ENCODE measurements at regions not wholly inside any gene's neighbourhood (a gene's known extent, or its start where the extent isn't known, plus 50 kb on each side); places are given as distances from the start of the nearest gene placed in this dataset.

DNA sequence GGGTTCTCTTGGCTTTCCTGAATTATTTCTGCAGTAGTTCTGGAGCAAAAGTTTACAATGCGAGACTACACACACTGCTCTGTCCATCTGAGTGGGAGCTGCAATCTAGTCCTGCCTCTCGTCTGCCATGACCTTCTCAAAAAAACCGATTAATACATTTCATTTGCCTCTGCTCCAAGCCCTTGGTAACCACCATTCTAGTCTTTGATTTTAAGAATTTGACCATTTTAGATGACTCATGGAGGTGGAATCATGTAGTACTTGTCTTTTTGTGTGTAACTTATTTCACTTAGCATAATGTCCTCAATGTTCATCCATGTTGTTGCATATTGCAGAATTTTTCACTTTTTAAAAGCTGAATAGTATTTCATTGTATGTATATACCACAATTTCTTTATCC, 356.9 kb downstream of the SV2B start (continued):
- TF ChIP-seq ZNF114 (CRISPR knock-in tag; IDR thresholded peaks at IDR 0.05), result no peak

DNA sequence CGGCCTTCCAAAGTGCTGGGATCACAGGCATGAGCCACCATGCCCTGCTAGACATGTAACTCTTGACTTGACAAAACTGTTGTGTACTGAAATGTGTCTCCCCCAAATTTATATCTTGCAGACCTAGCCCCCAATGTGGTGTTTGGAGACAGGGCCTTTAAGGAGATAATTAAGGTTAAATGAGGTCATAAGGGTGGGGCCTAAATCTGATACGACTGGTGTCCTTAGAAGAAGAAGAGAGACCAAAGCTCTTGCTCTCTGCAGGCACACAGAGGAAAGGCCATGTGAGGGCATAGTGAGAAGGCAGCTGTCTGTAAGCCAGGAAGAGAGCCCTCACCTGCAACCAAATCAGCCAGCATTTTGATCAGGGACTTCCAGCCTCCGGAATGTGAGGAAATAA, 361.3 kb downstream of the SV2B start:
- Histone ChIP-seq H3K36me3 (ENCODE audit: insufficient read depth) (no peaks in the 10 kb centered on the region), H3K9me2 (ENCODE audit: insufficient read depth) (peaks cover 6% of the 10 kb centered on the region; the same call in 1 of the 2 replicates), H3K4me3 (no peak overlapping the region), H3K27me3 (ENCODE audit: insufficient read depth) (no peaks in the 10 kb centered on the region), H4K20me1 (replicated peaks; ENCODE audit: insufficient read depth) (no peaks in the 10 kb centered on the region), H3F3A (replicated peaks; ENCODE audit: low read depth) (no peaks in the 10 kb centered on the region), H3K27ac (ENCODE audit: low read depth) (no peak overlapping the region), H2AFZ (peak overlapping the region; percentile 63; the same call in 1 of the 2 replicates), H3K79me2 (replicated peaks; ENCODE audit: insufficient read depth) (no peaks in the 10 kb centered on the region), H3K4me2 (no peak overlapping the region), H3K4me1 (ENCODE audit: insufficient read depth) (no peaks in the 10 kb centered on the region)
- Mint-ChIP-seq H3K9me3 (no peaks in the 10 kb centered on the region), H3K4me3 (no peak overlapping the region), H3K4me1 (peaks cover 6% of the 10 kb centered on the region; the same call in 2 of the 3 replicates), H3K27ac (no peak overlapping the region), H3K36me3 (ENCODE audit: low read depth) (no peaks in the 10 kb centered on the region), H3K27me3 (ENCODE audit: insufficient read depth, low read depth, poor library complexity) (peaks cover 2% of the 10 kb centered on the region)
- DNase-seq (ENCODE audit: low spot score), result no peak
- TF ChIP-seq EZH2 (IDR thresholded peaks at IDR 0.05; ENCODE audit: low read depth, unreplicated experiment), result no peak
- TF ChIP-seq ZNF114 (CRISPR knock-in tag; IDR thresholded peaks at IDR 0.05), result no peak
- no peak for TF ChIP-seq EZH2phosphoT487 (IDR thresholded peaks at IDR 0.05; ENCODE audit: unreplicated experiment)
- TF ChIP-seq CREB1 (CRISPR knock-in tag; IDR thresholded peaks at IDR 0.05; ENCODE audit: low read depth), result no peak
- no peak; the same call in 2 of the 3 replicates for ATAC-seq

GRCh38 chr15:91465086-91465485, 365.0 kb downstream of the SV2B start:
- Histone ChIP-seq H3K9me2 (ENCODE audit: insufficient read depth) (no peaks in the 10 kb centered on the region; the same call in 1 of the 2 replicates), H3K27ac (ENCODE audit: low read depth) (no peak overlapping the region), H2AFZ (no peak overlapping the region), H3K79me2 (replicated peaks; ENCODE audit: insufficient read depth) (no peaks in the 10 kb centered on the region), H3K4me1 (ENCODE audit: insufficient read depth) (no peaks in the 10 kb centered on the region), H3K4me3 (no peak overlapping the region), H3K4me2 (no peak overlapping the region), H3F3A (replicated peaks; ENCODE audit: low read depth) (no peaks in the 10 kb centered on the region), H4K20me1 (replicated peaks; ENCODE audit: insufficient read depth) (no peaks in the 10 kb centered on the region), H3K36me3 (ENCODE audit: insufficient read depth) (no peaks in the 10 kb centered on the region), H3K27me3 (ENCODE audit: insufficient read depth) (no peaks in the 10 kb centered on the region)
- H3K36me3 Mint-ChIP-seq (ENCODE audit: low read depth), result no peaks in the 10 kb centered on the region
- H3K4me1 Mint-ChIP-seq, result no peaks in the 10 kb centered on the region; the same call in 2 of the 3 replicates
- H3K27me3 Mint-ChIP-seq (ENCODE audit: insufficient read depth, low read depth, poor library complexity), result peaks cover 2% of the 10 kb centered on the region
- no peaks in the 10 kb centered on the region for H3K9me3 Mint-ChIP-seq
- DNase-seq (ENCODE audit: low spot score) (no peak), ATAC-seq (no peak)
- H3K4me3 Mint-ChIP-seq, result no peak overlapping the region
- no peak overlapping the region for H3K27ac Mint-ChIP-seq
- TF ChIP-seq ZNF331 (CRISPR knock-in tag; IDR thresholded peaks at IDR 0.05; ENCODE audit: low read depth) (no peak), ZNF462 (CRISPR knock-in tag; IDR thresholded peaks at IDR 0.05) (no peak), EZH2 (IDR thresholded peaks at IDR 0.05; ENCODE audit: low read depth, unreplicated experiment) (no peak), CTCF (conservative IDR thresholded peaks at IDR 0.05; ENCODE audit: low read depth in 2 of 2) (no peak), STAT1 (IDR thresholded peaks at IDR 0.05; ENCODE audit: unreplicated experiment) (no peak), EZH2phosphoT487 (IDR thresholded peaks at IDR 0.05; ENCODE audit: unreplicated experiment) (no peak), JUNB (IDR thresholded peaks at IDR 0.05; ENCODE audit: unreplicated experiment) (no peak)
